HFF-Myc (cell line): ENCODE measurements at regions not wholly inside any gene's neighbourhood (a gene's known extent, or its start where the extent isn't known, plus 50 kb on each side); places are given as distances from the start of the nearest gene placed in this dataset.

Source experiments
- DNase-seq: peaks from one replicate; pipeline ENCODE4 v3.0.0-alpha.2; 2011; ENCODE audit warnings: low read depth; ENCODE audit errors: extremely low read depth
- H3K4me3 ChIP-seq: replicated peaks from 2 replicates; pipeline ENCODE4 v1.5.1; 2011; ENCODE audit warnings: low read depth, mild to moderate bottlenecking, control low read depth, low read length
- TF ChIP-seq, protein P1 (sequence below): IDR thresholded peaks from 2 replicates; pipeline ENCODE4 v1.5.1; 2012; ENCODE audit warnings: mild to moderate bottlenecking, low read depth, low read length, control low read depth; ENCODE audit errors: missing control alignments

DNA sequence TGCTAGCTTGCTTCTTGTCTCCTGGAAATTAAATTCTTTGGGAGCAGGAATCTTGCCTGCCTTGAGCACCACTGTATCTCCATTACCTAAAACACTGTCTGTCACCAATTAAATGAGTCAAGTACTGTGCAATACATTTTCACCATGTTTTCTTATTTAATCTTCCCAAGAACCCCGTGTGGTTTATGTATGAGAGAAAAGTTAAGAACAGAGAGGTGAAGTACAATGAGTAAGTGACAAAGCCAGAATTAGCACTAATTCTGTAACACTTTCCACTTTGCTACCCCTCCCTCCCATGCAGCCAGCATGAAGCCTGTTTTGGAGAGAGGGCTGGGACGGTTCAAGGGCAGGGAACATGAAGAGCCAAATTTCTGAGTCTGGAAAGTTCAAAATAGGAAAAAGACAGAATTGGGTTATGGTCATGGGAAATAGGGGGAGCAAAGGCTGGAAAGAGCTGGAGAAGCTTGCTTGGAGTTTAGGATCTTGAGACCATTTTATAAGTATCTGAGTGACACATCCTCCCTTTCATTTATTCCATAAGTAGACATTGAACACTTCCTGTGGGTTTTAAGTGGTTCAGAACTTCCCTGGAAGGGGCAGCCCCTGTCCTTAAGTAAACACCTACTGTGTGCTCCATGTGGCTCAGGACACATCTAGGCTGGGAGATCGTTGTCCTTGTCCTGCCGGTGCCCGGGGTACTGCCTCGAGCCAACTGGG lies 60.5 kb upstream of the CHST1 start:
- TF ChIP-seq, protein P1, sequence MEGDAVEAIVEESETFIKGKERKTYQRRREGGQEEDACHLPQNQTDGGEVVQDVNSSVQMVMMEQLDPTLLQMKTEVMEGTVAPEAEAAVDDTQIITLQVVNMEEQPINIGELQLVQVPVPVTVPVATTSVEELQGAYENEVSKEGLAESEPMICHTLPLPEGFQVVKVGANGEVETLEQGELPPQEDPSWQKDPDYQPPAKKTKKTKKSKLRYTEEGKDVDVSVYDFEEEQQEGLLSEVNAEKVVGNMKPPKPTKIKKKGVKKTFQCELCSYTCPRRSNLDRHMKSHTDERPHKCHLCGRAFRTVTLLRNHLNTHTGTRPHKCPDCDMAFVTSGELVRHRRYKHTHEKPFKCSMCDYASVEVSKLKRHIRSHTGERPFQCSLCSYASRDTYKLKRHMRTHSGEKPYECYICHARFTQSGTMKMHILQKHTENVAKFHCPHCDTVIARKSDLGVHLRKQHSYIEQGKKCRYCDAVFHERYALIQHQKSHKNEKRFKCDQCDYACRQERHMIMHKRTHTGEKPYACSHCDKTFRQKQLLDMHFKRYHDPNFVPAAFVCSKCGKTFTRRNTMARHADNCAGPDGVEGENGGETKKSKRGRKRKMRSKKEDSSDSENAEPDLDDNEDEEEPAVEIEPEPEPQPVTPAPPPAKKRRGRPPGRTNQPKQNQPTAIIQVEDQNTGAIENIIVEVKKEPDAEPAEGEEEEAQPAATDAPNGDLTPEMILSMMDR, result no peak
- H3K4me3 ChIP-seq, result no peak overlapping the region
- DNase-seq, result no peak

DNA sequence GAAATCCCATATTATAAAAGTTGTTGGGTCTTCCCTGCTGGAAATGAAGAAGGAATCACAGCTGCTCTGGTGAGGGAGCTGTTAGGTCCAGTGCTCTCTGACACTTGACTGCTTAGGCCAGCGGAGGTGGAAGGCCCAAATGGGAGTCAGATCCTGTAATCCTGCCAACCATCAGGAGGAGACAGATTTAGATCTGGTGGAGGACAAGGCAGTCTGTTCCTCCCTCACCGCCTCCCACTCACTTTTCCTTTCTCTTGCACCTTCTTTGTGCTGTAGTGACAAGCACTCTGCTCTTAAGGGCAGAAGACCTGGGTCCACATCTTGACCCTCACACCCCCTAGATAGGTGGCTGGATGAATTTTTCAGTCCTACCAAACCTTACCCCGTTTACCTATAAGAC lies 59.7 kb upstream of the CHST1 start:
- TF ChIP-seq, protein P1, result no peak
- no peak overlapping the region for H3K4me3 ChIP-seq
- no peak for DNase-seq

DNA sequence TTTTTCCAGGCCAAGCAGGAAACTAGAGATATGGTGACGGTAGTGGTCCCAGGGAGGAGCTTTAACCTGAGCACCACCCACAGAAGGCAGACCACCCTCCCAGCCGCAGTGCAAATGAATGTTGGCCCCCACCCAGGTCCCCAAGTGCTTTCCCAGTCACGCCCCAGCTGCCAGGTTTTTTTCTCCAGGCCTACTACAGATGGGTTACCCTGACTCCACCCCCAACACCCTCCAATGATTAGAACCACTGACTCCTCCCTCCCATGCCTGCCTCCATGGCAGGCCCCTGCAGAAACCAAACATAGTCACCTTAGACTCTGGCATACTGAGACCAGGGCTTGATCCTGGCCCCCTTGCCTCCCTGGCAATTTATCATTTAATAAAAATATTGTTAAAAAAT lies 58.7 kb upstream of the CHST1 start:
- TF ChIP-seq, protein P1, result no peak
- DNase-seq, result no peak
- H3K4me3 ChIP-seq, result no peak overlapping the region

DNA sequence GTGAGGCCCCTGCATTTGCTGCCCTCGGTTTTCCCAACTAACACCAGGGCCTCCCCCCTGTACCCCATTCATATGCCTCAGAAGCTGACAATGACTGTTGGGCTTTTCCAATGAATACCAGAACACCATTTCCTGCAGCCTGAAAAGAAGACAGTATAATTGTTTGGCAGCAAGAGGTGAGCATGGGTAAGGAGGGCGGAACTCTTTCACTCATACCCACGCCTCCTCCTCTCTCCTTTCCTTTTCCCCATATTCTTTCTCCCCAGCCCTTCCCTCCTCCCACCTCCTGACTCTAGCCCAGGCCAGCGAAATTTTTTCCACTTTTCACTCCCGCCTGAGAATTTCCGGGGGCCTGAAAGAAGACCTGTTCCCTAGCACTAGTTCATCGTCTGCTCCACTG lies 58.0 kb upstream of the CHST1 start:
- H3K4me3 ChIP-seq, result no peak overlapping the region
- TF ChIP-seq, protein P1, result no peak
- no peak for DNase-seq

DNA sequence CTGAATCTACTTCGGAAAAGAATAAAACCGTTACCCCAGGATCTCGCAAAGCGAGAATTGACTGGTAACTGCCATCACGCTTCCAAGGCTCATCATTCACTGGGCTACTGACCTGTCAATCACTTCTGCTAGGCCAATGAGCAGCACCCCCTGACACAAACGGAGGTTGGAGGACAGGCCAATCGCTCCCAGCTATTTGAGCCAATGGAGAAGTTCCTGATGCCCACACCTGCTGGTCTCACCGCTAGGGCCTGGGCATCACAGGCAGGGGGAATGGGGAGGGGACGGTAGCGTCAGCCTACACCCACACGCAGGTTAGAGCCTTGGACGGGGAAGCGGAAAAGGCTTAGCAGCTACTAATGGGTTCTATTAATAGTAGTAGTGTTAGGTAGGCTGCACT lies 56.7 kb upstream of the CHST1 start:
- TF ChIP-seq, protein P1, result no peak
- no peak for DNase-seq
- H3K4me3 ChIP-seq, result no peak overlapping the region

DNA sequence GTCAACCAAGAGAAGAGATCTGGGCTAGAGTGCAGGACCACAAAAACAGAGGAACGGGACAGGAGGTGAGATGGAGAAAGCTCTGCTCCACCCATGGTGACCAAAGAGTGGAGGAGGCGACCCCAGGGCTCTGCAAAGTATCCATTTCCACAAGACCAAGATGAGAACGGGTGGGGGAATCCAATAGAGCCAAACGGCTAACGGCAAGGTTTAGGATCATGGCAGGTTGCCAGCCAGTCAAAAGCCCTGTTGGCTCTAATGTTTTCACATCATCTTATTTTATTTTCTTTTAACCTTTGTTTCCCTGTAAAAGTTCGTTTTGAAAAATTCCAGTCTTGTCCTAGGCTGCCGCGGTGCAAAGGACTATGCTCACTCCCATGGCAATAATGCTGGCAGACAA lies 52.1 kb upstream of the CHST1 start:
- no peak for DNase-seq
- TF ChIP-seq, protein P1, result no peak
- no peak overlapping the region for H3K4me3 ChIP-seq

DNA sequence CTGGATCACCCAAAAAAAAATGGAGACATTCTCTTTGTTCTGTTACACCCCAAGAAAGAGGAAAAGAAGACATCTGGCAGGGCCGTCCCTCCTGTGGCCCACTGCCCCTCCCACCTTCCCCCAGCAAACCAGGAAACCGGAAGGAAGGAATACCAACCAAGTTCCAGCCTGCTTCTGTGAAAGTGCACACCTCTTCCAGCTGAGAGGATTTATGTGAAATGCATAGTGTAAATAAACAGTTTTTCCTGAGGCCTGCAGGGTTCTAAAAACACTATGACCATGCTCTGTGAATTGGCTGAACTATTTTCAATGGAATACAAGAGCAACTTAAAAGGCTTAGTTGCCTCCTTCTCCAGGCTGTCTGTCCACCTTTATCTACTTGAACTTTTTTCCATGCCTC lies 50.0 kb upstream of the CHST1 start:
- TF ChIP-seq, protein P1, result no peak
- no peak for DNase-seq
- H3K4me3 ChIP-seq, result no peak overlapping the region
